RWPE1 (cell line): ENCODE measurements at regions not wholly inside any gene's neighbourhood (a gene's known extent, or its start where the extent isn't known, plus 50 kb on each side); places are given as distances from the start of the nearest gene placed in this dataset.
"Not testable (repeated sequence)": the region's sequence is repeated elsewhere in the genome, so short reads cannot be mapped to it uniquely, and the experiment has no call there.

Experiments used
- CTCF ChIA-PET: fragments of 350-600 bp; sonication (Branson Sonifier 250); formaldehyde crosslinking; extraction: SDS; loops from one replicate; lab custom pipeline; 2021; lab: Yijun Ruan, JAX
- POLR2A ChIA-PET: fragments of 400-600 bp; formaldehyde crosslinking; extraction: SDS; loops from one replicate; lab custom pipeline; 2020; ENCODE audit warnings: antibody characterized with exemption; ENCODE audit not compliant: low non-redundant PET; lab: Yijun Ruan, JAX
- DNase-seq: peaks from one replicate; pipeline ENCODE4 v3.0.0; 2012; ENCODE audit warnings: low spot score
- H3K27ac ChIP-seq: fragments of 450-650 bp; 2 replicates; pipeline ENCODE4 v1.5.1; 2017
- TF ChIP-seq, protein P1 (sequence below): fragments of 450-650 bp; conservative IDR thresholded peaks from 2 replicates; pipeline ENCODE4 v1.5.1; 2017; ENCODE audit warnings: low read depth, mild to moderate bottlenecking

DNA sequence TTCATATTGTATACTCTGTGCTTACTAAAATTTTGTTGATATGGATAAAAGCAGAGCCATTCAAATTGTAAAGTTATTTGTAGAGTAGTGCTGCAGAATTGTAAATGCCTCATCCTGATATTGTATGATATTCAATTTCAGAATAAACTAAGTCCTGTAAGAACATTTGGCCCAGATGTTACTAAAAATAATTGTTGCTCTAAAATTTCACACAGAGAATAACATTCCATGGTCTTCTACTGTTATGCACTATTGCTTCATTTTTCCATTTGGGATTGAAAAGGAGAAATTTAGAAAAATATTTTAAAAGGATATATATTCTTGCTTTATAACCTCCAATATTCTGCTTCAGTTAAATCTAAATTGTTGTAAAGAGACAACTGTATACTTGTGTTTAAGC lies 195.6 kb downstream of the LARP7 start:
- TF ChIP-seq, protein P1, sequence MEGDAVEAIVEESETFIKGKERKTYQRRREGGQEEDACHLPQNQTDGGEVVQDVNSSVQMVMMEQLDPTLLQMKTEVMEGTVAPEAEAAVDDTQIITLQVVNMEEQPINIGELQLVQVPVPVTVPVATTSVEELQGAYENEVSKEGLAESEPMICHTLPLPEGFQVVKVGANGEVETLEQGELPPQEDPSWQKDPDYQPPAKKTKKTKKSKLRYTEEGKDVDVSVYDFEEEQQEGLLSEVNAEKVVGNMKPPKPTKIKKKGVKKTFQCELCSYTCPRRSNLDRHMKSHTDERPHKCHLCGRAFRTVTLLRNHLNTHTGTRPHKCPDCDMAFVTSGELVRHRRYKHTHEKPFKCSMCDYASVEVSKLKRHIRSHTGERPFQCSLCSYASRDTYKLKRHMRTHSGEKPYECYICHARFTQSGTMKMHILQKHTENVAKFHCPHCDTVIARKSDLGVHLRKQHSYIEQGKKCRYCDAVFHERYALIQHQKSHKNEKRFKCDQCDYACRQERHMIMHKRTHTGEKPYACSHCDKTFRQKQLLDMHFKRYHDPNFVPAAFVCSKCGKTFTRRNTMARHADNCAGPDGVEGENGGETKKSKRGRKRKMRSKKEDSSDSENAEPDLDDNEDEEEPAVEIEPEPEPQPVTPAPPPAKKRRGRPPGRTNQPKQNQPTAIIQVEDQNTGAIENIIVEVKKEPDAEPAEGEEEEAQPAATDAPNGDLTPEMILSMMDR, result no peak
- DNase-seq, result no peak
- CTCF ChIA-PET, result no interaction called here
- POLR2A ChIA-PET, result no interaction called here
- H3K27ac ChIP-seq, result no peak overlapping the region

DNA sequence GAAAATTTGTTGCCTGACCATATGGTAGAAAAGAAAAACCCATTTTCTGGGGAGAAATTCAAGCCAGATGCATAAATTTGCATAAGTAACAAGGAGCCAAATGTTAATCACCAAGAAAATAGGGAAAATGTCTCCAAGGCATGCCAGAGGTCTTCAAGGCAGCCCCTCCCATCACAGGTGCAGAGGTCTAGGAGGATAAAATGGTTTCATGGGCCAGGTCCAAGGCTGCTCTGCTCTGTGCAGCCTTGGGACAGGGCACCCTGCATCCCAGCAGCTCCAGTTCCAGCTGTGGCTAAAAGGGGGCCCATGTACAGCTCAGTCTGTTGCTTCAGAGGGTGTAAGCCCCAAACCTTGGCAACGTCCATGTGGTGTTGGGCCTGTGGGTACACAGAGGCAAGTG lies 200.0 kb downstream of the LARP7 start:
- POLR2A ChIA-PET, result no interaction called here

DNA sequence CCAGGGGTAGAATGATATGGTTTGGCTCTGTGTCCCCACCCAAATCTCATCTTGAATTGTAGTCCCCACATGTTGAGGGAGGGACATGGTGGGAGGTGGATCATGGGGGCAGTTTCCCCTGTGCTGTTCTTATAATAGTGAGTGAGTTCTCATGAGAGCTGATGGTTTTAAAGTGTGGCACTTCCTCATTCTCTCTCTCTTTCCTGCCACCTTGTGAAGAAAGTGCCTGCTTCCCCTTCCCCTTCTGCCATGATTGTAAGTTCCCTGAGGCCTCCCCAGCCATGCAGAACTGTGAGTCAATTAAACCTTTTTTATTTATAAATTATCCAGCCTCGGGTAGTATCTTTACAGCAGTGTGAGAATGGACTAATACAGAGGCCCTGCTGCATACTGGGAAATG lies 201.1 kb downstream of the LARP7 start:
- H3K27ac ChIP-seq, DNase-seq, CTCF ChIA-PET, POLR2A ChIA-PET: not testable (repeated sequence)

More for the DNA sequence above, 200.0 kb downstream of the LARP7 start:
- no peak overlapping the region for H3K27ac ChIP-seq
- CTCF ChIA-PET, result interaction anchor here (0.6 kb wide), 1 partner anchor 51 kb away, joined by 4 read pairs; no protein-coding TSS in a partner anchor
- DNase-seq, result no peak
- TF ChIP-seq, protein P1, result no peak

DNA sequence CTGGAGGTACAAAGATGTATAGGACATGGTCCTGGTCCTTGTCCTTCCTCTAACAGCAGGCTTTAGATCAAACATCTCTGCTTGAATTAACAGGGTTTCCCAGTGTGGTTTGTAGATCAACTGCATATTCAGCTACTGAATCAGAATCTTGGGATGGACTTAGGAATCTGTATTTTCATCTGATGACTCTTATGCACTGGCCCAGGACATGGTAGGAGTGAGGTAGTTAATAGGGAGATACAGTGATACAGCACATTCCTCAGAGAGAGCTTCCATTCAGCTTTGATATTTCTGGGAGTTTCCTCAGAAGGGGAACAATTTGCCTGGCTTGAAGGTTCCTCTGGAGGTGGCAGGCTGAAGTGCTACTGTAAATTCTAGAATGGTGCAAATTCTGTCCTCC lies 203.1 kb downstream of the LARP7 start:
- DNase-seq, result no peak
- TF ChIP-seq, protein P1, result no peak
- H3K27ac ChIP-seq, result no peak overlapping the region
- ChIA-PET POLR2A (no interaction called here), CTCF (interaction anchor here (1.0 kb wide), 1 partner anchor 98 kb away, joined by 4 read pairs; no protein-coding TSS in a partner anchor)

DNA sequence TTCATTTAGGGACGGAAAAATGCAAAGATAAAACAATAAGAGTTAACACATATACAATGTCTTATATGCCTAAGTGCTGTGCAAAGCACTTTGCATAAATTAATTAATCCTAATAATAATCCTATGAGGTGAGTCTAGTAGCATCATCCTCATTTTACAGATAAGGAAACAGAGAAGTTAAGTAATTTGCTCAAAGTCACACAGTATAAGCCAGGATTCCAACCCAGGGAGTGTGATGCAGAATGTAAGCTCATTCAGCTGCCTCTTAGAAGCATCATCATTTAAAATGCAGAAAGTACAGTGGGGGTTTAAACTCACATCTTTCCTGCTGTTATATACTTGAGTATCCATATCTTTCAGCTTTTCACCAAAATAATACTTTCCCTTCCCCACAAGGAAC lies 203.7 kb downstream of the LARP7 start:
- no peak for DNase-seq
- CTCF ChIA-PET, result interaction anchor here (0.7 to 1.0 kb wide), 2 partner anchors 9 to 98 kb away, joined by 3 to 4 read pairs; no protein-coding TSS in a partner anchor
- TF ChIP-seq, protein P1, result no peak
- POLR2A ChIA-PET, result no interaction called here
- no peak overlapping the region for H3K27ac ChIP-seq

DNA sequence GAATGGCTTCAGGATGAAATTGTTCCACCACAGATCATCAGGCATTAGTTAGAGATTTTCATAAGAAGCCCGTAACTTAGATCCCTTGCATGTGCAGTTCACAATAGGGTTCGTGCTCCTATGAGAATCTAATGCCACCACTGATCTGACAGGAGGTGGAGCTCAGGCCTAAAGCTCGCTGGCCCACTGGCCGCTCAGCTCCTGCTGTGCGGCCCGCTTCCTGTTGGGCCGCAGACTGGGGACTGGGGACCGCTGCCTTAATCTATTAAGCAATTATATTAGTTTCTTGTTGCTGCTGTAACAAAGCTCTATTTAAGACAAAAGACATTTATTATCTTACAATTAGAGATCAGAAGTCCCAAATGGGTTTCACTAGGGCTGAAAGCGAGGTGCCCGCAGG lies 205.6 kb downstream of the LARP7 start:
- H3K27ac ChIP-seq, result no peak overlapping the region
- no peak for DNase-seq
- TF ChIP-seq, protein P1, result no peak
- ChIA-PET POLR2A (no interaction called here), CTCF (no interaction called here)

DNA sequence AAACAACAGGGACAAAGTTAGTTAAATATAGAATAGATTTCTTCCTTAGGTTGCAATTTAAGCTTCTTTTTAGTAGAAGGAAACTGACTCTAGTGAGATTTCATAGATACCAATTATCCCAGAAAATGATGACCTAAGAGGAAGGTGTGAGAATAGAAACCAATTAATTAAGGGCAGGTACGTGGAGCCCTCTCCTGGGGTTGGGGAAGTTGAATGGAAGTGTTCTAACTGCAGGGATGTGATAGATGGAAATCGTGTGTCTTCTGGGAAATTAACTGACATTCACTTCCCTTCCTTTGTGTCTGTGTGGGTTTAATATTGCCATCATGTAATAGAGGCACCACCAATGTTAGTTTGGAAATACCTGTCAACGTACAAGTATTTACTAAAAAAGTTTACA lies 204.1 kb upstream of the ANK2 start:
- H3K27ac ChIP-seq, result no peak overlapping the region
- TF ChIP-seq, protein P1, result no peak
- POLR2A ChIA-PET, result no interaction called here
- no peak for DNase-seq
- CTCF ChIA-PET, result no interaction called here
